A549 (cell line): ENCODE measurements at regions not wholly inside any gene's neighbourhood (a gene's known extent, or its start where the extent isn't known, plus 50 kb on each side); places are given as distances from the start of the nearest gene placed in this dataset.
"Not testable (repeated sequence)": the region's sequence is repeated elsewhere in the genome, so short reads cannot be mapped to it uniquely, and the experiment has no call there.

Source experiments
- ATAC-seq, 2 experiments: fragments of 200-7000 bp in 1 of 2; fragments of >200 bp in 1 of 2; cut with Nextera tagmentation in 1 of 2; cut with Tn5 transposase in 1 of 2; 3 replicates each; pipeline versions ENCODE4 v1.8.0 to v1.9.1; 2018 to 2020; ENCODE audit warnings: mild to moderate bottlenecking in 1 of 2, moderate library complexity in 1 of 2
- CTCF ChIA-PET: fragments of 300-600 bp; sonication (Branson Sonifier 250); formaldehyde crosslinking; extraction: SDS; loops from one replicate; lab custom pipeline; 2021; ENCODE audit warnings: antibody characterized with exemption, inconsistent platforms; lab: Yijun Ruan, JAX
- POLR2A ChIA-PET: fragments of 350-600 bp; formaldehyde crosslinking; extraction: SDS; loops from one replicate; lab custom pipeline; 2021; ENCODE audit warnings: antibody characterized with exemption, inconsistent platforms; lab: Yijun Ruan, JAX
- DNase-seq, 2 experiments: peaks; one replicate each; pipeline versions ENCODE4 v3.0.0 to v3.0.0-alpha.2; 2011 to 2016; ENCODE audit warnings: low read depth in 1 of 2, low spot score in 1 of 2
- FAIRE-seq: peaks from 2 replicates; lab custom pipeline; 2011; peaks lifted over from hg19 to GRCh38; lab: Jason Lieb, UNC
- H3K27ac ChIP-seq, 2 experiments: fragments of >200 bp; sonication (Bioruptor Twin); formaldehyde crosslinking; 3 replicates each; pipeline ENCODE4 v1.5.1; 2016 to 2017
- H3K4me1 ChIP-seq: fragments of >200 bp; sonication (Bioruptor Twin); formaldehyde crosslinking; 3 replicates; pipeline ENCODE4 v1.6.1; 2016
- H3K4me2 ChIP-seq: fragments of >200 bp; sonication (Bioruptor Twin); formaldehyde crosslinking; 3 replicates; pipeline ENCODE4 v1.6.1; 2016
- H3K4me3 ChIP-seq: fragments of >200 bp; sonication (Bioruptor Twin); formaldehyde crosslinking; 3 replicates; pipeline ENCODE4 v1.5.1; 2016
- H3K9me3 ChIP-seq: fragments of >200 bp; sonication (Bioruptor Twin); formaldehyde crosslinking; 3 replicates; pipeline ENCODE4 v1.6.1; 2016
- CBX2 ChIP-seq: fragments of 200-600 bp; sonication (generic); IDR thresholded peaks from 2 replicates; pipeline ENCODE4 v1.6.1; 2016; ENCODE audit warnings: low read depth, mild to moderate bottlenecking, borderline replicate concordance
- CEBPB ChIP-seq, 2 experiments: fragments of >200 bp in 1 of 2; sonication (Bioruptor Twin) in 1 of 2; formaldehyde crosslinking in 1 of 2; IDR thresholded peaks; 2 replicates each; pipeline ENCODE4 v1.6.1; 2012 to 2016
- CHD2 ChIP-seq: fragments of 150-350 bp; IDR thresholded peaks from 2 replicates; pipeline ENCODE4 v1.6.1; 2014; ENCODE audit warnings: low read length; ENCODE audit not compliant: partially characterized antibody
- E2F6 ChIP-seq: IDR thresholded peaks from 2 replicates; pipeline ENCODE4 v1.6.1; 2012; ENCODE audit warnings: low read depth, borderline replicate concordance
- ELK1 ChIP-seq: fragments of 150-350 bp; IDR thresholded peaks from 2 replicates; pipeline ENCODE4 v1.6.1; 2014; ENCODE audit warnings: low read depth, mild to moderate bottlenecking, low read length
- FOXS1 ChIP-seq: fragments of 250-450 bp; sonication (Bioruptor Pico); IDR thresholded peaks from 2 replicates; pipeline ENCODE4 v1.5.0; 2020; ENCODE audit warnings: mild to moderate bottlenecking, moderate library complexity
- GATA3 ChIP-seq: IDR thresholded peaks from 2 replicates; pipeline ENCODE4 v1.6.1; 2012; ENCODE audit warnings: borderline replicate concordance
- HEYL ChIP-seq: fragments of 250-450 bp; sonication (Bioruptor Pico); IDR thresholded peaks from 2 replicates; pipeline ENCODE4 v1.8.0; 2021; ENCODE audit warnings: mild to moderate bottlenecking, moderate library complexity
- HOXA7 ChIP-seq: fragments of 250-450 bp; sonication (Bioruptor Pico); IDR thresholded peaks from 2 replicates; pipeline ENCODE4 v1.5.0; 2020; ENCODE audit warnings: mild to moderate bottlenecking, moderate library complexity
- HOXB13 ChIP-seq: fragments of 250-450 bp; sonication (Bioruptor Pico); IDR thresholded peaks from 2 replicates; pipeline ENCODE4 v1.5.0; 2020; ENCODE audit warnings: low read depth, mild to moderate bottlenecking, moderate library complexity
- JUNB ChIP-seq: fragments of >200 bp; sonication (Bioruptor Twin); formaldehyde crosslinking; IDR thresholded peaks from 2 replicates; pipeline ENCODE4 v1.6.1; 2016
- KDM1A ChIP-seq: fragments of 200-600 bp; sonication (generic); IDR thresholded peaks from 2 replicates; pipeline ENCODE4 v1.6.1; 2016; ENCODE audit warnings: low read depth, mild to moderate bottlenecking
- MAZ ChIP-seq: fragments of 150-350 bp; IDR thresholded peaks from 2 replicates; pipeline ENCODE4 v1.6.1; 2014; ENCODE audit warnings: antibody characterized with exemption, low read depth, low read length, borderline replicate concordance
- MYC ChIP-seq: IDR thresholded peaks from 2 replicates; pipeline ENCODE4 v1.6.1; 2012; ENCODE audit warnings: mild to moderate bottlenecking, inconsistent platforms, low read length, improper control_type of control experiment, borderline replicate concordance
- NR3C1 ChIP-seq: fragments of >200 bp; sonication (Bioruptor Twin); formaldehyde crosslinking; IDR thresholded peaks from 3 replicates; pipeline ENCODE4 v1.6.1; 2017
- PHF8 ChIP-seq: fragments of 200-600 bp; sonication (generic); IDR thresholded peaks from 2 replicates; pipeline ENCODE4 v1.6.1; 2016; ENCODE audit warnings: low read depth, mild to moderate bottlenecking, antibody characterized with exemption, moderate library complexity, borderline replicate concordance
- RARB ChIP-seq: fragments of 250-450 bp; sonication (Bioruptor Pico); IDR thresholded peaks from 2 replicates; pipeline ENCODE4 v1.8.0; 2021; ENCODE audit warnings: mild to moderate bottlenecking, moderate library complexity
- SMC3 ChIP-seq: fragments of >200 bp; sonication (Bioruptor Twin); formaldehyde crosslinking; IDR thresholded peaks from 3 replicates; pipeline ENCODE4 v1.6.1; 2018; ENCODE audit warnings: inconsistent platforms
- SREBF2 ChIP-seq: fragments of 450-650 bp; IDR thresholded peaks from 2 replicates; pipeline ENCODE4 v1.6.1; 2014; ENCODE audit warnings: mild to moderate bottlenecking, moderate library complexity
- ZC3H11A ChIP-seq: fragments of 450-650 bp; IDR thresholded peaks from 2 replicates; pipeline ENCODE4 v1.6.1; 2014; ENCODE audit warnings: antibody characterized with exemption, mild to moderate bottlenecking
- ZFP36 ChIP-seq: fragments of 450-650 bp; IDR thresholded peaks from 2 replicates; pipeline ENCODE4 v1.6.1; 2014; ENCODE audit warnings: borderline replicate concordance; ENCODE audit not compliant: partially characterized antibody
- ZNF302 ChIP-seq: fragments of 250-450 bp; sonication (Bioruptor Pico); IDR thresholded peaks from 2 replicates; pipeline ENCODE4 v1.9.0; 2021; ENCODE audit warnings: inconsistent platforms, mild to moderate bottlenecking, moderate library complexity
- WGBS: methylation state at CpG from one replicate; pipeline ENCODE4 v1.1.6; 2017; ENCODE audit errors: missing lambda C conversion rate; 5-methylcytosine and 5-hydroxymethylcytosine counted together
- TF ChIP-seq, protein P1 (sequence below): IDR thresholded peaks from 2 replicates; pipeline ENCODE4 v1.6.1; 2012

GRCh38 chr6:170057034-170057734 lies 233.7 kb downstream of the DLL1 start (continued):
- TF ChIP-seq ELK1 (no peak), E2F6 (no peak), MAZ (no peak), FOXS1 (CRISPR knock-in tag) (no peak), ZFP36 (no peak), CHD2 (no peak), MYC (no peak), PHF8 (no peak), RARB (no peak), NR3C1 (no peak)
- TF ChIP-seq, protein P1, sequence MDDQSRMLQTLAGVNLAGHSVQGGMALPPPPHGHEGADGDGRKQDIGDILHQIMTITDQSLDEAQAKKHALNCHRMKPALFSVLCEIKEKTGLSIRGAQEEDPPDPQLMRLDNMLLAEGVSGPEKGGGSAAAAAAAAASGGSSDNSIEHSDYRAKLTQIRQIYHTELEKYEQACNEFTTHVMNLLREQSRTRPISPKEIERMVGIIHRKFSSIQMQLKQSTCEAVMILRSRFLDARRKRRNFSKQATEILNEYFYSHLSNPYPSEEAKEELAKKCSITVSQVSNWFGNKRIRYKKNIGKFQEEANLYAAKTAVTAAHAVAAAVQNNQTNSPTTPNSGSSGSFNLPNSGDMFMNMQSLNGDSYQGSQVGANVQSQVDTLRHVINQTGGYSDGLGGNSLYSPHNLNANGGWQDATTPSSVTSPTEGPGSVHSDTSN: no peak

DNA sequence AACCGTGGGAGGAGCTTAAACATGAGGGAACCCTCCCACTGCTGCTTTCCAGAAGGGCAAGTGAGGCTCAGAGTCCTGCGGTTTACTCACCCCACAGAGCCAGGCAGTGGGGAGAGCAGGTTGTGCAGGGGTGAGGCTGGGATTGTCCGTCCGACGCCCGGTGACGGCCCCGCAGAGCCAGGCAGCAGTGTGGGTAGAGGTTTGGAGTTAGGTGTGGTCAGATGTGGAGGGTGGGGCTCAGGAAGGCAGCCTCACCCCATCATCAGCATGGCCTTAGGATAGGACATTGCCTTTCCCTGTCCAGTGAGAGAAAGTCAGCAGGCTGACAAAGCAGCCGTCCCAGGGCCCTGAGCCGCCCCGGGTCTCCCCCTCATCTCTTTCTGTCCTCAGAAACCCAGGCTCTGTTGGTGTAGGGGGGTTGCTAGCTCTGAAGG lies 234.6 kb downstream of the DLL1 start:
- ATAC-seq: no peak

DNA sequence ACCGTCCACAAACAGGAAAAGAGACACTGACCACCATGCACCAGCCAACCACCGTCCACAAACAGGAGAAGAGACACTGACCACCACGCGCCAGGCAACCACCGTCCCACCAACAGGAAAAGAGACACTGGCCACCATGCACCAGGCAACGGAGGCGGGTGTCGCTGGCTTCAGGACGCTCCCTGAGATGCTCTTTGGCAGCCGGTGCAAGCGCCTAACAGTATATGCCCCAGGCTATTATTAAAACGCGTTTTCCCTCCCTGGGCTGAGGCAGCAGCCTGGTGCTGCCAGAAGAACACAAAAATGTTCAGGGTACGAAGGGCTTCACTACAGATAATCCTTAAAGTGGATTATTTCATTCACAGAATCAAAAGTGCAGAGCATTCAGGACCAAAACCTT lies 235.1 kb downstream of the DLL1 start:
- FAIRE-seq, H3K9me3 ChIP-seq, POLR2A ChIA-PET, H3K4me1 ChIP-seq, H3K27ac ChIP-seq, H3K4me2 ChIP-seq, CTCF ChIA-PET, ATAC-seq, H3K4me3 ChIP-seq, DNase-seq: not testable (repeated sequence)
- 62% methylated on average over 10 of the region's 14 CpGs for WGBS

More for the DNA sequence above, 234.6 kb downstream of the DLL1 start:
- FAIRE-seq (no peak), DNase-seq (no peak)
- H3K4me2 ChIP-seq: no peak overlapping the region
- no peak overlapping the region for H3K4me3 ChIP-seq
- POLR2A ChIA-PET: no interaction called here
- no peaks in the 10 kb centered on the region for H3K9me3 ChIP-seq
- TF ChIP-seq HOXA7 (CRISPR knock-in tag): no peak
- TF ChIP-seq, all 56 proteins: peak for 0
- Histone ChIP-seq H3K27ac (no peak overlapping the region), H3K4me1 (no peaks in the 10 kb centered on the region)
- CTCF ChIA-PET: no interaction called here
- 27% methylated on average over 3 of the region's 11 CpGs for WGBS

DNA sequence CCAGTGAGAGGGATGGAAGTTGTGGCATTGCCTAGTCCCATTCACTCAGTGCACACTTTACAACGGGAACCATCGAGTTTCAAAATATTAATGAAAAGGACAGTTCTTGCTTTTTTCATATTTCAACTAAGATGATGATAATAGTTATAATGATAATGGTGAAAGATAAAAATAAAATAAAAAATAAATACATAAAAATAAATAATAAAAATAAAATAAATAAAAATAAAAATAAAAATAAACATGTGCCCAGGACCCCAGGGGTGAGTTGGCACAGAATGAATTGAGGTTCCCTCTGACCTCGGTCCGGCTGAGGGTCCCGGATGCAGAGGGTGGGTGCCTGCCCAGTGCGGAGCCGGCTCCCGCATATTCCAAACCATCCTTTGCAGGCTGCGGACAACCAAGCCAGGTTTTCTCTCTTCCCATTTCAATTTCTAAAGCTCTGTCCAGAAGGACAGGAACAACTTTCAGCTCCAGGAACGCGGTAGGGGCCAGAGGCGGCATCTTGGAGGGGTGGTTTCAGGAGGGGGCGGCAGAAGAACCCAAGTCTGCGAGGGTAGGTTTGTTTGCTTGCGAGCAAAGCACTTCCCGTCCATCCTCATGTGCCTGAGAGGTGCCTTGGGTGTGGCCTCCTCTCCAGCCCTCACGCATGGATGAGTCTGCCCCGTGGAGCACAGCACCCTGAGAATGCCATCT lies 236.8 kb downstream of the DLL1 start:
- DNase-seq: no peak
- TF ChIP-seq ZNF302 (no peak), FOXS1 (CRISPR knock-in tag) (no peak), ELK1 (no peak), SREBF2 (no peak), KDM1A (no peak), ZC3H11A (no peak), E2F6 (no peak), GATA3 (no peak), CEBPB (IDR thresholded peaks at IDR 0.05) (no peak), HEYL (CRISPR knock-in tag) (no peak), SMC3 (no peak), PHF8 (no peak), JUNB (no peak), CBX2 (no peak), HOXB13 (CRISPR knock-in tag) (no peak)
- no peak for FAIRE-seq
- no peak for ATAC-seq
- Histone ChIP-seq H3K4me3 (no peak overlapping the region), H3K4me2 (no peak overlapping the region), H3K4me1 (no peaks in the 10 kb centered on the region), H3K9me3 (no peaks in the 10 kb centered on the region), H3K27ac (no peak overlapping the region)
- 45% methylated on average over 14 of the region's 18 CpGs for WGBS
- ChIA-PET POLR2A (no interaction called here), CTCF (no interaction called here)
